ENCODE measurements at regions not wholly inside any gene's neighbourhood (a gene's known extent, or its start where the extent isn't known, plus 50 kb on each side); places are given as distances from the start of the nearest gene placed in this dataset.

DNA sequence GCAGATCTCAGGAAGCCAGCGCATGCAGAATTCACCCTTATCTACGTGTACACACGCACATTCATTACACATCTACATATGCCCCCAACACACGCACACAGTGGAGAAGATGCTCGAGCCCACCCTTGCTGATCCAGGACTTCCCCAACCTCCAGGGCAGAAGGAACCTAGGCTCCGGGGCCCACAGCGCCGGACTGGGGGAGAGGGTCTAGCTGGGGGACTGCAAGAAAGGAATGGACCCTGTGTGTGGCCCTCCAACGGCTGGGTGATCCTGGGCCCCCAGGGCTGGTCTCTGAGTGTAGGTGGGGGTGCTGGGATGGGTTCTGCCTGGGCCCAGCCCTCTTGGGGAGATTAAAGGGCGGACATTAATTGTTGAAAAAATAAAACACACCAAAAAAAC, 128.1 kb upstream of the C14orf180 start:
- Histone ChIP-seq H3K36me3 (no peaks in the 10 kb centered on the region), H3K4me3 (no peak overlapping the region), H3K27me3 (peaks cover 0 to 20% of the 10 kb centered on the region in 2 donors), H3K4me1 (no peaks in the 10 kb centered on the region), H3K9me3 (peaks cover 0 to 19% of the 10 kb centered on the region in 2 donors), H3K27ac (no peak overlapping the region)
- TF ChIP-seq, protein P1, sequence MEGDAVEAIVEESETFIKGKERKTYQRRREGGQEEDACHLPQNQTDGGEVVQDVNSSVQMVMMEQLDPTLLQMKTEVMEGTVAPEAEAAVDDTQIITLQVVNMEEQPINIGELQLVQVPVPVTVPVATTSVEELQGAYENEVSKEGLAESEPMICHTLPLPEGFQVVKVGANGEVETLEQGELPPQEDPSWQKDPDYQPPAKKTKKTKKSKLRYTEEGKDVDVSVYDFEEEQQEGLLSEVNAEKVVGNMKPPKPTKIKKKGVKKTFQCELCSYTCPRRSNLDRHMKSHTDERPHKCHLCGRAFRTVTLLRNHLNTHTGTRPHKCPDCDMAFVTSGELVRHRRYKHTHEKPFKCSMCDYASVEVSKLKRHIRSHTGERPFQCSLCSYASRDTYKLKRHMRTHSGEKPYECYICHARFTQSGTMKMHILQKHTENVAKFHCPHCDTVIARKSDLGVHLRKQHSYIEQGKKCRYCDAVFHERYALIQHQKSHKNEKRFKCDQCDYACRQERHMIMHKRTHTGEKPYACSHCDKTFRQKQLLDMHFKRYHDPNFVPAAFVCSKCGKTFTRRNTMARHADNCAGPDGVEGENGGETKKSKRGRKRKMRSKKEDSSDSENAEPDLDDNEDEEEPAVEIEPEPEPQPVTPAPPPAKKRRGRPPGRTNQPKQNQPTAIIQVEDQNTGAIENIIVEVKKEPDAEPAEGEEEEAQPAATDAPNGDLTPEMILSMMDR (IDR thresholded peaks at IDR 0.05): no peak
- TF ChIP-seq POLR2AphosphoS5 (IDR thresholded peaks at IDR 0.05) (no peak), POLR2A (IDR thresholded peaks at IDR 0.05) (no peak)
- DNase-seq (ENCODE audit: low spot score in 2 of 2): no peak
- intact Hi-C loops (cut with DNase I; ENCODE audit: low total_unique reads): no loop called here

DNA sequence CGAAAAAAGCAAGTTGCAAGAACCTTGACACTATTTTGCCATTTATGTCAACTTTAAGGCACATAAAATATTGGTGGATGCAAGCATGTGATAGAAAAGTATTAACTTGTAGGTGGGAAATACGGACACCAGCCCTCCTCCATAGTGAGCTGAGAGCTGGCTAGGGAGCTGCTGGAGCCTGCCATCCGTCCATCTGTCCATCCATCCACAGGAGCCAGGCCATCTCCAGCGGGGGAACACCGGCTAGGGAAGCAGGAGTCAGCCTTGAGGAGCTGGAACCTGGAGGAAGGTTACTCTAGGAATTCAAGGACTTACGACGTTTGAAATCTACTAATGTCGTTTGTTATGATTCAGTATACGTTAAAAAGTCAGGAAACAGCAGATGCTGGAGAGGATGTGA, 120.7 kb upstream of the C14orf180 start:
- no peaks in the 10 kb centered on the region for H3K36me3 ChIP-seq
- no peaks in the 10 kb centered on the region for H3K9me3 ChIP-seq
- H3K27ac ChIP-seq: no peak overlapping the region
- H3K4me3 ChIP-seq: no peak overlapping the region
- intact Hi-C loops (cut with DNase I; ENCODE audit: low total_unique reads): no loop called here
- peaks cover 4 to 17% of the 10 kb centered on the region in 2 donors for H3K27me3 ChIP-seq
- no peak for DNase-seq (ENCODE audit: low spot score in 2 of 2)
- H3K4me1 ChIP-seq: peaks cover 0 to 6% of the 10 kb centered on the region in 2 donors
- TF ChIP-seq, protein P1 (IDR thresholded peaks at IDR 0.05): no peak
- no peak for TF ChIP-seq POLR2A (IDR thresholded peaks at IDR 0.05)
- no peak for TF ChIP-seq POLR2AphosphoS5 (IDR thresholded peaks at IDR 0.05)

DNA sequence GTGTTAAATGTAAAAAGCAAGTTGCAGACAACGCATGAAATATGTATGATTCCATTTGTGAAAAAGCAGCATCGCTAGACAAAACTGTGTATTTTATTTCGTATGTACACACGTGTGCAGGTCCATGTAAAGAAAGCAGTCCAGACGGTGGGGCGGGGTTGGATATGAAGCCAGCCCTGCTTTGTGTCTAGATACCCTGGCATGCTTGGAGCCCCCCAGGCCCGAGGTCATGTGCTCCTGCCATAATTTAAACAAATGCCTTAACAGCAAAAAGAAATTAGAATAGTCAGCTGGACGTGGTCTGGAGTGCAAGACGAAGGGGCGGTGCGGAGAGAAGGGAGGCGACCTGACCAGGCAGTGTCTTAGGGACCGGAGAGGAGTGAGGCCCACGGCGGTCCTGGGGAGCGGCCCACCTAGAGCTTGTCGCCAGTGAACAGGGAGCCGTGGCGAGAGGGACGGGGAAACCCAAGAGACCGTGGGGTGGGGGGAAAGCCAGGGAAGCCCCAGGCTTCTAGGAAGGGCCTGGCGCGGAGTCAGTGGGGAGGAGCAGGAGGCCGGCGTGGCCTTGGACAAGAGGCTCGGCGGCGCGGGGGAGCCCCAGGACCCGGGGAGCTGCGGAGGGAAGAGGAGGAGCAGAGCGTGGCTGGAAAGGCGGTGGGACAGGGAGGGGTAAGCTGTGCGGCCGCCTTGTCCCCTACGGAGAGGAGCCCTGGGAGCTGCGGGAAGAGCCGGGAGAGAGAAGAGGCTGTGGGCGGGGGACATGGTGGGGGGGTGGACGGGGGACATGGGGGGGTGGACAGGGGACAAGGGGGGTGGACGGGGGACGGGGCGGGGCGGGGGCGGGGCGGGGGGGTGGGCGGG, 118.5 kb upstream of the C14orf180 start:
- intact Hi-C loops (cut with DNase I; ENCODE audit: low total_unique reads): loop anchor here (1.0 kb wide), 1 partner anchor 24 kb away; no protein-coding TSS in a partner anchor
- Histone ChIP-seq H3K27me3 (peaks cover 4 to 31% of the 10 kb centered on the region in 2 donors), H3K9me3 (no peaks in the 10 kb centered on the region), H3K4me1 (peaks cover 0 to 6% of the 10 kb centered on the region in 2 donors), H3K4me3 (peak overlapping the region in 2 of 3 donors; percentile 29 to 54), H3K36me3 (no peaks in the 10 kb centered on the region), H3K27ac (no peak overlapping the region)
- TF ChIP-seq POLR2AphosphoS5 (IDR thresholded peaks at IDR 0.05) (no peak), POLR2A (IDR thresholded peaks at IDR 0.05) (no peak)
- TF ChIP-seq, protein P1 (IDR thresholded peaks at IDR 0.05): no peak
- peak in 1 of 2 donors; percentile 40 for DNase-seq (ENCODE audit: low spot score in 2 of 2)

DNA sequence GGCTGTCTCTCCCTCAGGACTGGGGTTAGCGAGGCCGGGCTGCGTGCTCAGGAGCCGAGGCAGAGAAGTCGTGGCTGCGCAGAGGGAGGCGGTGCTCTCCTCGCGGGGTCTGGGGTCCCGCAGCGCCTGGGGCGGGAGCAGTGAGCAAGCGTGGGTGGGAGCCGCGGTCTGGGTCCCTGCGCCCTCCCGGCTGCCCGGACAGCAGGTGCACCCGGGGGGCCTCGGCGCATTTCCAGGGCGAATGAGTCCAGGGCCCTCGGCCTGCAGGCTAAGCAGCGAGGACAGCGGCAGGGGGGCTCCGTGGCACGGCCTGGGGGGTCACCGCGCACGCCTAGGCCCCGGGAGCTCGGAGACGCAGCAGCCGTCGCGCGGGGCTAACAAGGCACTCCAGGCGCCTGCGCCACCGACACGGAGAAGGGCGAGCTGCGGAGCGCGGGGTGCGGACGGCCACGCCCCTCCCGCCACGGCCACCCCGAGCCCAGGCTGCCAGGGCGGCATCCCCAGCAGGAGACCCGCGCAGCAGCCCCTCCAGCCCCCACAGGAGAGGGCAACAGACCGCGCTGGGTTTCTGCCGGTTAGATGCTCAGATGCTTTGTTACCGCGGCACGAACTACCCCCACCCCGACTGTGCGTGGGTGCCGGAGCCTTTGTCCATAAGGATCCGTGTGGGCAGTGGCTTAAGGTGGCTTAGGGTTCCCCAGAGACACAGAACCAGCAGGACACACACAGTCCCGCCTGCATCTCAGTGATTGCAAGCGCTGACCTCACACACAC, 117.7 kb upstream of the C14orf180 start:
- no peak overlapping the region for H3K27ac ChIP-seq
- H3K9me3 ChIP-seq: no peaks in the 10 kb centered on the region
- no peak for TF ChIP-seq POLR2A (IDR thresholded peaks at IDR 0.05)
- TF ChIP-seq, protein P1 (IDR thresholded peaks at IDR 0.05): no peak
- TF ChIP-seq POLR2AphosphoS5 (IDR thresholded peaks at IDR 0.05): no peak
- peak overlapping the region in 2 of 3 donors; percentile 35 to 56 for H3K4me3 ChIP-seq
- DNase-seq (ENCODE audit: low spot score in 2 of 2): no peak
- no peaks in the 10 kb centered on the region for H3K36me3 ChIP-seq
- peaks cover 4 to 31% of the 10 kb centered on the region in 2 donors for H3K27me3 ChIP-seq
- intact Hi-C loops (cut with DNase I; ENCODE audit: low total_unique reads): loop anchor here (1.0 kb wide), 1 partner anchor 23 kb away; no protein-coding TSS in a partner anchor
- H3K4me1 ChIP-seq: peaks cover 0 to 6% of the 10 kb centered on the region in 2 donors

Measured in breast epithelium (tissue), 4 donors.